ENCODE measurements at regions not wholly inside any gene's neighbourhood (a gene's known extent, or its start where the extent isn't known, plus 50 kb on each side); places are given as distances from the start of the nearest gene placed in this dataset.
A peak's percentile ranks its signal among the peaks of the same experiment; 100 is the strongest.

DNA sequence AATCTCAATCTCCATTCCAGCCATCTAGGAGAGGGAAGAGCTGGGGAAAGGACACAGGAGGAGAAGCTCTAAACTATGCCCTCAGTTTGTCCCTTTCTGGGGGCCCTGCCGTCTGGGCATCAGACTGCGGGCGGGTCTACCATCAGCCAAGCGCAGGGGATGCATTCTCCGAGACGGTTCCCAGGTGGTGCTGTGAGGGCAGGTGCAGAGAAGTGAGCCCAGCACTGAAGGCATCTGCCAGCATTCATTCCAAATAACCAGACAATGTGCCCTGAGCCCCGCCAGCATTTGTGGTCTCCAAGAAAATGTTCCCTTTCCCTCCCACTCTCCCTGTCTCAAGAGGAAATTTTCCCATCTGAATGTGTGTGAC is 265.7 kb downstream of the XXYLT1 start:
- TF ChIP-seq ZSCAN30 (tag by site-specific recombination; IDR thresholded peaks at IDR 0.05) (no peak), ZFP37 (tag by site-specific recombination; IDR thresholded peaks at IDR 0.05) (no peak), ZFHX2 (tag by site-specific recombination; conservative IDR thresholded peaks at IDR 0.05) (no peak), BCL11A (tag by site-specific recombination; IDR thresholded peaks at IDR 0.05; ENCODE audit: low read depth) (no peak), KLF9 (tag by site-specific recombination; IDR thresholded peaks at IDR 0.05; ENCODE audit: low read depth) (no peak), ZNF157 (tag by site-specific recombination; IDR thresholded peaks at IDR 0.05) (no peak), MYNN (tag by site-specific recombination; IDR thresholded peaks at IDR 0.05; ENCODE audit: borderline replicate concordance) (no peak)
- TF ChIP-seq, protein P1, sequence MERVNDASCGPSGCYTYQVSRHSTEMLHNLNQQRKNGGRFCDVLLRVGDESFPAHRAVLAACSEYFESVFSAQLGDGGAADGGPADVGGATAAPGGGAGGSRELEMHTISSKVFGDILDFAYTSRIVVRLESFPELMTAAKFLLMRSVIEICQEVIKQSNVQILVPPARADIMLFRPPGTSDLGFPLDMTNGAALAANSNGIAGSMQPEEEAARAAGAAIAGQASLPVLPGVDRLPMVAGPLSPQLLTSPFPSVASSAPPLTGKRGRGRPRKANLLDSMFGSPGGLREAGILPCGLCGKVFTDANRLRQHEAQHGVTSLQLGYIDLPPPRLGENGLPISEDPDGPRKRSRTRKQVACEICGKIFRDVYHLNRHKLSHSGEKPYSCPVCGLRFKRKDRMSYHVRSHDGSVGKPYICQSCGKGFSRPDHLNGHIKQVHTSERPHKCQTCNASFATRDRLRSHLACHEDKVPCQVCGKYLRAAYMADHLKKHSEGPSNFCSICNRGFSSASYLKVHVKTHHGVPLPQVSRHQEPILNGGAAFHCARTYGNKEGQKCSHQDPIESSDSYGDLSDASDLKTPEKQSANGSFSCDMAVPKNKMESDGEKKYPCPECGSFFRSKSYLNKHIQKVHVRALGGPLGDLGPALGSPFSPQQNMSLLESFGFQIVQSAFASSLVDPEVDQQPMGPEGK (tag by site-specific recombination; IDR thresholded peaks at IDR 0.05), result no peak
- TF ChIP-seq, protein P2, sequence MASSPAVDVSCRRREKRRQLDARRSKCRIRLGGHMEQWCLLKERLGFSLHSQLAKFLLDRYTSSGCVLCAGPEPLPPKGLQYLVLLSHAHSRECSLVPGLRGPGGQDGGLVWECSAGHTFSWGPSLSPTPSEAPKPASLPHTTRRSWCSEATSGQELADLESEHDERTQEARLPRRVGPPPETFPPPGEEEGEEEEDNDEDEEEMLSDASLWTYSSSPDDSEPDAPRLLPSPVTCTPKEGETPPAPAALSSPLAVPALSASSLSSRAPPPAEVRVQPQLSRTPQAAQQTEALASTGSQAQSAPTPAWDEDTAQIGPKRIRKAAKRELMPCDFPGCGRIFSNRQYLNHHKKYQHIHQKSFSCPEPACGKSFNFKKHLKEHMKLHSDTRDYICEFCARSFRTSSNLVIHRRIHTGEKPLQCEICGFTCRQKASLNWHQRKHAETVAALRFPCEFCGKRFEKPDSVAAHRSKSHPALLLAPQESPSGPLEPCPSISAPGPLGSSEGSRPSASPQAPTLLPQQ (tag by site-specific recombination; IDR thresholded peaks at IDR 0.05), result no peak
- TF ChIP-seq, protein P3, sequence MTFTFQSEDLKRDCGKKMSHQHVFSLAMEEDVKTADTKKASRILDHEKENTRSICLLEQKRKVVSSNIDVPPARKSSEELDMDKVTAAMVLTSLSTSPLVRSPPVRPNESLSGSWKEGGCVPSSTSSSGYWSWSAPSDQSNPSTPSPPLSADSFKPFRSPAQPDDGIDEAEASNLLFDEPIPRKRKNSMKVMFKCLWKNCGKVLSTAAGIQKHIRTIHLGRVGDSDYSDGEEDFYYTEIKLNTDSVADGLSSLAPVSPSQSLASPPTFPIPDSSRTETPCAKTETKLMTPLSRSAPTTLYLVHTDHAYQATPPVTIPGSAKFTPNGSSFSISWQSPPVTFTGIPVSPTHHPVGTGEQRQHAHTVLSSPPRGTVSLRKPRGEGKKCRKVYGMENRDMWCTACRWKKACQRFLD (tag by site-specific recombination; IDR thresholded peaks at IDR 0.05), result no peak
- POLR2A ChIA-PET, result no interaction called here

DNA sequence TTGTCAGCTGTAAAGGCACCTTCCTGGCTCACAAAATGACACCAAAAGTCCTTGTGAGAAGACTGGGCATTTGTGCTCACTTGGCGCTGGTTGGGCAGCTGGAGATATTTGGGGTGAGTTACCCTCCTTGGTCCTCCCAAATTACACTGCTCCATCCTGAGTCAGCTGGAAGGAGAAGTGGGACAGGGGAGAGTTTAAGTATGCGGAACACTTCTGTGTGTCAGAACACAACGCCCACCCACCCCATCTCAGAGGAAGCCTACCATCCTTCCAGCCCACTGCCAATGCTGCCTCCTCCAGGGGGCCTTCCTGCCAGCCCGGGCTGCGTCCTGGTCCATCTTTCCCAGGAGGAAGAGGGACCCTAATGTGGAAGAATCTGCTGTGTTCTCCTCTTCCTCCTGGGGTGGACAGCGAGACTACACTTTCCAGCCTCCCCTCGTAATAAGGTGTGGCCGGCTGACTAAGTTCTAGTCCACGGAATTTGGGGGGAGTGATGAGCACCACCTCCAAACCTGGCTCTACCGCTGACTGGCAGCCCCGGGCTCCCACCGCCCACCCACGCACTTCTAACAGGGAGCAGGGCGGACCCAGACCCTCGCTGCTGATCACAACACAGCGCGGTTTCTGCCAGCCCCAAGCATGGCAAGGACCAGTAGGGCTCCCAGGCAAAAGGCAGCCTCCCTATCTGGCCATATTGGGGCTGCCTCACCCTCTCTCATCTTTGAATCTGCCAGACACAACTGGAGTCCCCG is 265.0 kb downstream of the XXYLT1 start:
- Histone ChIP-seq H3K27ac (ENCODE audit: extremely low read depth, low read depth, low read length) (no peak overlapping the region), H3K9me3 (ENCODE audit: control insufficient read depth, insufficient read depth, low read depth, low read length) (no peaks in the 10 kb centered on the region), H3K4me3 (ENCODE audit: low read depth, low read length) (no peak overlapping the region), H3K4me1 (ENCODE audit: control insufficient read depth, insufficient read depth, low read length) (peaks cover 6% of the 10 kb centered on the region), H3K36me3 (ENCODE audit: control insufficient read depth in 2 of 2, insufficient read depth in 1 of 2, low read length in 2 of 2) (no peaks in the 10 kb centered on the region)
- POLR2A ChIA-PET, result no interaction called here
- CTCF ChIA-PET, result interaction anchor here (0.8 kb wide), 1 partner anchor 101 kb away, joined by 3 read pairs; no protein-coding TSS in a partner anchor
- TF ChIP-seq ZNF48 (tag by site-specific recombination; IDR thresholded peaks at IDR 0.05), result no peak
- TF ChIP-seq, protein P4, sequence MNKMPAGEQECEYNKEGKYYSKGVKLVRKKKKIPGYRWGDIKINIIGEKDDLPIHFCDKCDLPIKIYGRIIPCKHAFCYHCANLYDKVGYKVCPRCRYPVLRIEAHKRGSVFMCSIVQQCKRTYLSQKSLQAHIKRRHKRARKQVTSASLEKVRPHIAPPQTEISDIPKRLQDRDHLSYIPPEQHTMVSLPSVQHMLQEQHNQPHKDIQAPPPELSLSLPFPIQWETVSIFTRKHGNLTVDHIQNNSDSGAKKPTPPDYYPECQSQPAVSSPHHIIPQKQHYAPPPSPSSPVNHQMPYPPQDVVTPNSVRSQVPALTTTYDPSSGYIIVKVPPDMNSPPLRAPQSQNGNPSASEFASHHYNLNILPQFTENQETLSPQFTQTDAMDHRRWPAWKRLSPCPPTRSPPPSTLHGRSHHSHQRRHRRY (tag by site-specific recombination; IDR thresholded peaks at IDR 0.05), result no peak
- TF ChIP-seq ZFHX2 (tag by site-specific recombination; conservative IDR thresholded peaks at IDR 0.05), result 0 out of 2 replicates have a peak, but pooled peaks have one; percentile 28
- TF ChIP-seq EGR2 (tag by site-specific recombination; IDR thresholded peaks at IDR 0.05; ENCODE audit: low read depth), result 0 out of 2 replicates have a peak, but pooled peaks have one; percentile 10

More for the DNA sequence above, 265.7 kb downstream of the XXYLT1 start:
- no peaks in the 10 kb centered on the region for H3K36me3 ChIP-seq (ENCODE audit: control insufficient read depth in 2 of 2, insufficient read depth in 1 of 2, low read length in 2 of 2)
- H3K4me1 ChIP-seq (ENCODE audit: control insufficient read depth, insufficient read depth, low read length), result peaks cover 6% of the 10 kb centered on the region
- no peak overlapping the region for H3K4me3 ChIP-seq (ENCODE audit: low read depth, low read length)
- no peak overlapping the region for H3K27ac ChIP-seq (ENCODE audit: extremely low read depth, low read depth, low read length)
- no peaks in the 10 kb centered on the region for H3K9me3 ChIP-seq (ENCODE audit: control insufficient read depth, insufficient read depth, low read depth, low read length)
- CTCF ChIA-PET, result interaction anchor here (0.8 kb wide), 1 partner anchor 102 kb away, joined by 3 read pairs; no protein-coding TSS in a partner anchor

DNA sequence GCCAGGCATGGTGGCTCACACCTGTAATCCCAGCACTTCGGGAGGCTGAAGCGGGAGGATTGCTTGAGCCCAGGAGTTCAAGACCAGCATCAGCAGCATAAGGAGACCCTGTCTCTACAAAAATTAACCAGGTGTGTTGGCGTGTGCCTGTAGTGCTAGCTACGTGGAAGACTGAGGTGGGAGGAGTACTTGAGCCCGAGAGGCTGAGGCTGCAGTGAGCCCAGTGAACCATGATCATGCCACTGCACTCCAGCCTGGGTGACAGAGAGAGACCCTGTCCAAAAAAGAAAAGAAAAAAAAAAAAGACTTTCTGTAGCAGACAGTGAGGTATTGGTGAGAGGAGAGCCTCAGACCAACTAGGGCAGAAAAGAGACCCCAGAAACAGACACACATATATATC is 263.8 kb downstream of the XXYLT1 start:
- POLR2A ChIA-PET, result no interaction called here
- Histone ChIP-seq H3K4me1 (ENCODE audit: control insufficient read depth, insufficient read depth, low read length) (peaks cover 4% of the 10 kb centered on the region), H3K36me3 (ENCODE audit: control insufficient read depth in 2 of 2, insufficient read depth in 1 of 2, low read length in 2 of 2) (no peaks in the 10 kb centered on the region), H3K4me3 (ENCODE audit: low read depth, low read length) (no peak overlapping the region), H3K9me3 (ENCODE audit: control insufficient read depth, insufficient read depth, low read depth, low read length) (no peaks in the 10 kb centered on the region), H3K27ac (ENCODE audit: extremely low read depth, low read depth, low read length) (no peak overlapping the region)
- TF ChIP-seq ZNF416 (tag by site-specific recombination; IDR thresholded peaks at IDR 0.05), result no peak
- no peak for TF ChIP-seq TRIM28 (IDR thresholded peaks at IDR 0.05; ENCODE audit: borderline replicate concordance, low read length)
- CTCF ChIA-PET, result no interaction called here
